ENCODE measurements at regions not wholly inside any gene's neighbourhood (a gene's known extent, or its start where the extent isn't known, plus 50 kb on each side); places are given as distances from the start of the nearest gene placed in this dataset.
"Not testable (repeated sequence)": the region's sequence is repeated elsewhere in the genome, so short reads cannot be mapped to it uniquely, and the experiment has no call there.

- no peak for DNase-seq
Measured at GRCh38 chr3:144864646-144865045, 893.0 kb downstream of the DIPK2A start.

GRCh38 chr3:144865948-144866347 is 894.3 kb downstream of the DIPK2A start:
- no peak for DNase-seq

DNA sequence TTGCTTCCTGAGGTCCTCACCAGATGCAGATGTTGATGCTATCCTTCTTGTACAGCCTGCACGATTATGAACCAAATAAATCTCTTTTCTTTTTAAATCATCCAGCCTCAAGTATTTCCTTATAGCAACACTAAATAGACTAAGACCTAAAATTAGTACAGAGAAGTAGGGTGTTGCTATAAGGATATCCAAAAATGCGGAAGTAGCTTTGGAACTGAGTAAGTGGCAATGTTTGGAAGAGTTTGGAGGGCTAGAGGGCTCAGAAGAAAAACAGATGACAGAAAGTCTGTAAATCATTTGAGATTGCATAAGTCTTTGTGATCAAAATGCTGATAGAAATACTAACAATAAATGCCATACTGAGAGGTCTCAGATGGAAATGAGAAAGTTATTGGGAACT is 894.9 kb downstream of the DIPK2A start:
- no peak for DNase-seq

DNA sequence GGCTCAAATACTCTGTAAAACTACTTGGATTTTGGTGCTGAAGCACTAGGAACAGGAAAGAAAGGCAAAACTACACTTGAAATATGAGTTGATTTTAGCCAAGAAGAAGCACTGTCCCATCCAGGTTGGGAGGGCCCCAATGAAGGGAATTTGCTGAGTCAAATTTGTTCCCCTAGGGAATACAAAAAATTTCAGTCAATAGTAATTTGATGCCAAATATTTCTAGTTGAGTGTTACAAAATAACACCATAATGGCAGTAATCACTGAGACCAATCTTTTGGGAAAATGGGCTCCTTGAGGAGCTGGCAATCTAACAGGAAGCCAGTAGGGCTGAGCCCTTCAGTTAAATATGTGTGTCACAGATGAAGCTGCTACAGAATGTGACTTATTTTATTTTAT is 896.9 kb downstream of the DIPK2A start:
- no peak for DNase-seq

DNA sequence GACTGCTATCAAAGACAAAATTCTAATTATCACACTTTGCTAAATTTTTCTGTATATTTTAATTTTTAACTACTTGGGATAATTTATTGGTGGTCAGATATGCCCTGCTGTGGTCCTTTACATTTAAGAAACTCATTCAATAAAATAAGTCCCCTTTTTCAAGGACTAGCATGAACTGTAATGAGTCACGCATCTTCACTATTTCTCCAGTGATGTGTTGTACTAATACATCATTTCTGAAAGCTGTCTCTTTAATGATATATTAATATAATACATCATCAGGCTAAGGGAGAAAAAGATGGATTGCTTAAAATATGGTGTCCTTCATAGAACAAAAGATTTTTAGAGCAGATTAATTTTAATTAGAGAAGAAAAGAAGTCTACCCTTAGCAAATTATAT is 901.4 kb downstream of the DIPK2A start:
- no peak for DNase-seq

DNA sequence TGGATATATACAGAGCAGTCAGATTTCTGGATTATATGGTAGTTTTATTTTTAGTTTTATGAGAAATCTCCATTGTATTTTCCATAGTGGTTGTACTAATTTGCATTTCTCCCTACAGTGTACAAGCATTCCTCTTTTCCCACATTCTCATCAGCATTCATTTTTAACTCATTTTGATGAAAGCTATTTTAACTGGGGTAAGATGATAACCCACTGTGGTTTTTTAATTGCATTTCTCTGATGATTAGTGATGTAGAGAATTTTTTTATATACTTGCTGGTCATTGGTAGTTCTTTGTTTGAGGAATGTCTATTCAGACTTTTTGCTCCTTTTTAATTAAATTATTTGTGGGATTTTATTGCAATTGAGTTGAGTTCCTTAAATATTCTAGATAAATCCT is 903.6 kb downstream of the DIPK2A start:
- no peak for DNase-seq

GRCh38 chr3:144877356-144877755 is 905.7 kb downstream of the DIPK2A start:
- DNase-seq: no peak

GRCh38 chr3:144879701-144880100 is 908.1 kb downstream of the DIPK2A start:
- DNase-seq: no peak

- DNase-seq: no peak
Measured at GRCh38 chr3:144893980-144894379, 922.4 kb downstream of the DIPK2A start.

DNA sequence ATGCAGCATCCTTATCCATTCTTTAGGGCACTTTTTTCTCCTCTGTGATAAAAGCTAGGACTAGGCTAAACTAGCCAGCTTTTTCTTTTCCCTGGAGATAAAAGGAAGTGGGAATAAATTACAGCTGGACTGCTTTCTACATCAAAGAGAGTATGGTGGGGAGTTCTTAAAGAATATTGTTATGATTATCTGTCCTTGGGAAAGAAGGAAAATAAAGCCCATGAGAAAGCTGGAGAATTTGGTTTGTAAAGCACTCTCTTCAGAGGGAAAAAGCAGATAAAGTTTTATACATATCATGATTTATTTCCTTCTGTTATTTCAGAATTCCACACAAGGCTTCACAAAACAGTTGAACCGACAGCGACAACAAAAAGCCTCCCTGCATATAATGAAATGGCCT is 923.0 kb downstream of the DIPK2A start:
- DNase-seq: no peak

DNA sequence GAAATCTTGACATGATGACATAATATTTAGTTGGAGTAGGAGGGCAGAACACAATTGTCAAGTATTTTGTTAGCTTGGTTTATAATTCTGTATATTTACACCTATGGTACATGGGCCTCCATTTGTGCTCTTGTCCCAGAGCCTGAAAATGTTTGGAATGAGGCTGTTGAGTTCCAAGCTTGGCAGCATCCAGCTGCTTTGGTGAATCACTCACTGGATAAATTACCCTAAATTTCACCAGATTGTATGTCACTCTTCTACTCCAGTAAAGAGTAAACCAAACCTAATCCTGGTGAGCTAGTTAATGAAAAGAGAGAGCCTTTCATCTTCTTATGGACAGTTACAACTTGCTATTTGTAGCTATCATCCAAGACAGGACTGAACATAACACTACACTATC is 928.7 kb downstream of the DIPK2A start:
- no peak for DNase-seq

GRCh38 chr3:144907581-144907980 is 936.0 kb downstream of the DIPK2A start:
- DNase-seq: not testable (repeated sequence)

GRCh38 chr3:144912968-144913367 is 941.3 kb downstream of the DIPK2A start:
- DNase-seq: no peak

GRCh38 chr3:144915202-144915601 is 943.6 kb downstream of the DIPK2A start:
- no peak for DNase-seq

- no peak for DNase-seq
Measured at GRCh38 chr3:144921710-144922109, 950.1 kb downstream of the DIPK2A start.

DNA sequence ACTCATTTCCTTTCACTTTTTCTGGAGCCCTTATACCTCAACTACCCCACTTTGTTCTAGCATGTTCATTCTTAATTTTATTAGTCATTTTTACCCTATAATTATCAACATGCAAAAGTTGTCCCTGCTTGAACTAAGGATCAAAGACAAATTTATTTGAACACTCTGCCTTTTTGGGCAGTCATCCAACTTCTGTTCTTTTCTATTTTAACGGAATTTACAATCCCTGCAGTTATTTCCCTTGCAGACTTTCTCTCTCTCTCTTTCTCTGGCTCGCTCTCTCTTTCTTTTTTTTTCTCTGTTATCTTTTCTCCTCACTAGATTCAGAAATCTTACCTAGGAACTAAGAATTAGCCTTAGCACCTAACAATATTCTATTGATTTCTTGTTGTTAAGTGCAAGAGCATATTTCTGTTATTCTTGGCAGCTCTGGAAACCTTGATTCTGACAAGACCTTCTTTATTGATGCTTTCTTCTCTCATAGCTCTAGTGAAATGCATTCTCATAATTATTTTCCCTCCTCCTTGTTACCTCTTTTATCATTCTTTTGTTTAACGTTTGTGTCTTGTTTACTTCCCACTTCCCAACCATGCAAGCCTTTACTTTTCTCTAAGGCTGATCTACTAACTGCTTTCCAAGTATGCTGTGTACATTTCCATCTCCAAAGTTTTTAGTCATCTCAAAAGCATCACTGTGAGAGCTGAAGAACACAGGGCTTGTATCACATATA is 951.6 kb downstream of the DIPK2A start:
- DNase-seq: no peak

GRCh38 chr3:144930431-144930830 is 958.8 kb downstream of the DIPK2A start:
- DNase-seq: no peak

DNA sequence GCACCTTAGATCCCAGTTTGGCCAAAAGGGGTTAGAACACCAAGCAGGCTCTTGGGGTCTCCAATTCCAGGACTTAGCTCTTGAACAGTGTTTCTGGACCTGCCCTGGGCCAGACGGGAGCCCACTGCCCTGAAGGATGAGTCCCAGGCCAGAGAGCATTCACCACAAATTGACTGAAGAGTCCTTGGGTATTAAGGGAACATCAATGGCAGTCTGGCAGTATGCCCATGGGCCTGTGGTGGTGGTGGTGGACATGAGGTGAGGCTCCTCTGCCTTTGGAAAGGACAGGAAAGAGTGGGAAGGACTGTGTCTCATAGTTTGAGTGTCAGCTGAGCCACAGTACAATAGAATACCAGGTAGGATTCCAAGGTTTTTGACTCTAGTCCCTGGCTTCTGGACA is 960.0 kb downstream of the DIPK2A start:
- no peak for DNase-seq

- DNase-seq: no peak
Measured at GRCh38 chr3:144942093-144942837, 970.6 kb downstream of the DIPK2A start.

- no peak for DNase-seq
Measured at GRCh38 chr3:144942838-144943197, 971.2 kb downstream of the DIPK2A start.

- DNase-seq: no peak
Measured at GRCh38 chr3:144947895-144948294, 976.3 kb downstream of the DIPK2A start.

- DNase-seq: no peak
Measured at GRCh38 chr3:144948711-144949110, 977.1 kb downstream of the DIPK2A start.

DNA sequence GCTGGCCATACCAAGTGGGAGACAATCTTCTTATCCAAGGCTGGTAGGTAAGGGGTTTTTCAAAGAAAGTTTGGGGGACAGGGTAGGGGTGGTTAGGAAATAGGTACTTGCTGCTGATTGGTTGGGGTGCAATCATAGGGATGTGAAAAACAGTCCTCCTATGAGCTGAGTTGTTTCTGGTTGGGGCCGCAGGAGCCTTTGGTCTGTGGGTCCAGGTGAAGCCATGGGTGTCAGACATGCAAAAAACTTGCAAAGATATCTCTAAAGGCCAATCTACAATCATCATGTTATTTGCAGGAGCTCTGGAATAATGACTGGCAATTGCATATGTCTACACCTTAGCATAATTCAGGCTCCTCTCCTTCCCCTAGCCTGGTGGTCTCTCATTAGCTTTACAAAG is 982.3 kb downstream of the DIPK2A start:
- DNase-seq: no peak

GRCh38 chr3:144957398-144958101 is 985.9 kb downstream of the DIPK2A start:
- DNase-seq: no peak

Measured in NCI-H526 treated with DMSO at 0.1 percent for 48 hours (cell line).